GM23338 (cell line): ENCODE measurements at regions not wholly inside any gene's neighbourhood (a gene's known extent, or its start where the extent isn't known, plus 50 kb on each side); places are given as distances from the start of the nearest gene placed in this dataset.

Experiments used
- ATAC-seq: fragments of 200-7000 bp; cut with Tn5 transposase; 3 replicates; pipeline ENCODE4 v1.9.1; 2020
- DNase-seq: peaks from one replicate; pipeline ENCODE4 v3.0.0-alpha.2; 2015; ENCODE audit warnings: low spot score
- H2AFZ ChIP-seq: fragments of 200-600 bp; sonication (generic); 2 replicates; pipeline ENCODE4 v1.8.0; 2016; ENCODE audit warnings: antibody characterized with exemption, mild to moderate bottlenecking, moderate library complexity
- H3F3A ChIP-seq: fragments of 200-600 bp; sonication (generic); replicated peaks from 2 replicates; pipeline ENCODE4 v1.8.0; 2017; ENCODE audit warnings: antibody characterized with exemption, mixed run types, low read depth
- H3K27ac ChIP-seq: fragments of 200-600 bp; sonication (generic); 2 replicates; pipeline ENCODE4 v1.6.1; 2016; ENCODE audit warnings: low read depth
- H3K27me3 ChIP-seq: fragments of 200-600 bp; sonication (generic); 2 replicates; pipeline ENCODE4 v1.8.0; 2016; ENCODE audit warnings: mild to moderate bottlenecking, mixed run types, moderate library complexity; ENCODE audit not compliant: insufficient read depth
- H3K36me3 ChIP-seq: fragments of 200-600 bp; sonication (generic); 2 replicates; pipeline ENCODE4 v1.8.0; 2016; ENCODE audit warnings: mild to moderate bottlenecking; ENCODE audit not compliant: insufficient read depth
- H3K4me1 ChIP-seq: fragments of 200-600 bp; sonication (generic); 2 replicates; pipeline ENCODE4 v1.8.0; 2016; ENCODE audit warnings: mild to moderate bottlenecking, moderate library complexity; ENCODE audit not compliant: insufficient read depth
- H3K4me2 ChIP-seq: fragments of 200-600 bp; sonication (generic); 2 replicates; pipeline ENCODE4 v1.7.1; 2017; ENCODE audit warnings: mixed run types
- H3K4me3 ChIP-seq: fragments of 200-600 bp; sonication (generic); 2 replicates; pipeline ENCODE4 v1.6.1; 2016; ENCODE audit warnings: mixed run types
- H3K79me2 ChIP-seq: fragments of 200-600 bp; sonication (generic); replicated peaks from 2 replicates; pipeline ENCODE4 v1.8.0; 2017; ENCODE audit warnings: mild to moderate bottlenecking; ENCODE audit not compliant: insufficient read depth
- H3K9me2 ChIP-seq: fragments of 200-600 bp; sonication (generic); 2 replicates; pipeline ENCODE4 v1.8.0; 2017; ENCODE audit not compliant: insufficient read depth
- H4K20me1 ChIP-seq: fragments of 200-600 bp; sonication (generic); replicated peaks from 2 replicates; pipeline ENCODE4 v1.8.0; 2017; ENCODE audit warnings: mild to moderate bottlenecking; ENCODE audit not compliant: insufficient read depth
- H3K27ac Mint-ChIP-seq: 2 replicates; pipeline ENCODE4 v1.8.0; 2020; ENCODE audit warnings: inconsistent platforms, mild to moderate bottlenecking, moderate library complexity, mixed read lengths
- H3K27me3 Mint-ChIP-seq: 3 replicates; pipeline ENCODE4 v1.8.0; 2022; ENCODE audit warnings: low read depth, mild to moderate bottlenecking, moderate library complexity, mixed read lengths, inconsistent platforms; ENCODE audit not compliant: insufficient read depth, poor library complexity
- H3K36me3 Mint-ChIP-seq: 3 replicates; pipeline ENCODE4 v1.8.0; 2021; ENCODE audit warnings: low read depth, mild to moderate bottlenecking, inconsistent platforms, moderate library complexity, mixed read lengths
- H3K4me1 Mint-ChIP-seq: 3 replicates; pipeline ENCODE4 v1.8.0; 2020; ENCODE audit warnings: mild to moderate bottlenecking, inconsistent platforms, mixed read lengths
- H3K4me3 Mint-ChIP-seq: 3 replicates; pipeline ENCODE4 v1.8.0; 2021; ENCODE audit warnings: moderate library complexity, mild to moderate bottlenecking, inconsistent platforms, mixed read lengths
- H3K9me3 Mint-ChIP-seq: 3 replicates; pipeline ENCODE4 v1.8.0; 2020; ENCODE audit warnings: moderate library complexity, mild to moderate bottlenecking, inconsistent platforms, mixed read lengths
- CREB1 ChIP-seq: fragments of 250-450 bp; sonication (Bioruptor Pico); IDR thresholded peaks from 2 replicates; pipeline ENCODE4 v1.5.0; 2020; ENCODE audit warnings: low read depth, mild to moderate bottlenecking, moderate library complexity
- EZH2 ChIP-seq: fragments of 200-600 bp; sonication (generic); IDR thresholded peaks from one replicate; pipeline ENCODE4 v1.8.0; 2017; ENCODE audit warnings: antibody characterized with exemption, mild to moderate bottlenecking, low read depth; ENCODE audit not compliant: unreplicated experiment
- EZH2phosphoT487 ChIP-seq: fragments of 200-600 bp; sonication (generic); IDR thresholded peaks from one replicate; pipeline ENCODE4 v1.8.1; 2018; ENCODE audit warnings: antibody characterized with exemption; ENCODE audit not compliant: unreplicated experiment
- JUNB ChIP-seq: IDR thresholded peaks from one replicate; pipeline ENCODE4 v1.6.1; 2016; ENCODE audit warnings: antibody characterized with exemption; ENCODE audit not compliant: unreplicated experiment
- NANOG ChIP-seq: IDR thresholded peaks from 2 replicates; pipeline ENCODE4 v1.6.1; 2016; ENCODE audit warnings: antibody characterized with exemption, borderline replicate concordance
- POLR2AphosphoS5 ChIP-seq: IDR thresholded peaks from 2 replicates; pipeline ENCODE4 v1.6.1; 2016; ENCODE audit warnings: antibody characterized with exemption, low read depth
- STAT1 ChIP-seq: IDR thresholded peaks from one replicate; pipeline ENCODE4 v1.6.1; 2016; ENCODE audit warnings: antibody characterized with exemption; ENCODE audit not compliant: unreplicated experiment
- ZNF114 ChIP-seq: fragments of 250-450 bp; sonication (Bioruptor Pico); IDR thresholded peaks from 2 replicates; pipeline ENCODE4 v1.5.0; 2020; ENCODE audit warnings: mild to moderate bottlenecking, moderate library complexity
- ZNF331 ChIP-seq: fragments of 250-450 bp; sonication (Bioruptor Pico); IDR thresholded peaks from 2 replicates; pipeline ENCODE4 v1.5.0; 2020; ENCODE audit warnings: low read depth, mild to moderate bottlenecking, moderate library complexity
- TF ChIP-seq, protein P1 (sequence below): IDR thresholded peaks from 2 replicates; pipeline ENCODE4 v1.6.1; 2016; ENCODE audit warnings: antibody characterized with exemption
- TF ChIP-seq, protein P2 (sequence below): fragments of 250-450 bp; sonication (Bioruptor Pico); IDR thresholded peaks from 2 replicates; pipeline ENCODE4 v1.5.0; 2020; ENCODE audit warnings: mild to moderate bottlenecking, moderate library complexity
- TF ChIP-seq, protein P3 (sequence below): IDR thresholded peaks from one replicate; pipeline ENCODE4 v1.6.1; 2018; ENCODE audit warnings: antibody characterized with exemption; ENCODE audit not compliant: unreplicated experiment
- TF ChIP-seq, protein P4 (sequence below), 2 experiments: fragments of 200-600 bp in 1 of 2; sonication (generic) in 1 of 2; conservative IDR thresholded peaks; 2 replicates each; pipeline versions ENCODE4 v1.5.1 to v1.6.1; 2016 to 2017; ENCODE audit warnings: antibody characterized with exemption in 2 of 2, low read depth in 2 of 2, mild to moderate bottlenecking in 2 of 2, moderate library complexity in 1 of 2

DNA sequence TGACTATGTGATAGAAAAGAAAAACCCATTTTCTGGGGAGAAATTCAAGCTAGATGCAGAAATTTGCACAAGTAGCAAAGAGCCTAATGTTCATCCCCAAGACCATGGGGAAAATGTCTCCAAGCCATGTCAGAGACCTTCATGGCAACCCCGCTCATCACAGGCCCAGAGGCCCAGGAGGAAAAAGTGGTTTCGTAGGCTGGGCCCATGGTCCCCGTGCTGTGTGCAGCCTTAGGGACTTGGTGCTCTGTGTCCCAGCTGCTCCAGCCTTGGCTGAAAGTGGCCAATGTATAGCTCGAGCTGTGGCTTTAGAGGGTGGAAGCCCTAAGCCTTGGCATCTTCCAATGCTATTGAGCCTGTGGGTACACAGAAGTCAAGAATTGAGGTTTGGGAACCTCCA is 711.2 kb upstream of the ZNF608 start:
- ATAC-seq, result no peak
- no peak for TF ChIP-seq JUNB
- TF ChIP-seq POLR2AphosphoS5, result no peak
- TF ChIP-seq, protein P1, sequence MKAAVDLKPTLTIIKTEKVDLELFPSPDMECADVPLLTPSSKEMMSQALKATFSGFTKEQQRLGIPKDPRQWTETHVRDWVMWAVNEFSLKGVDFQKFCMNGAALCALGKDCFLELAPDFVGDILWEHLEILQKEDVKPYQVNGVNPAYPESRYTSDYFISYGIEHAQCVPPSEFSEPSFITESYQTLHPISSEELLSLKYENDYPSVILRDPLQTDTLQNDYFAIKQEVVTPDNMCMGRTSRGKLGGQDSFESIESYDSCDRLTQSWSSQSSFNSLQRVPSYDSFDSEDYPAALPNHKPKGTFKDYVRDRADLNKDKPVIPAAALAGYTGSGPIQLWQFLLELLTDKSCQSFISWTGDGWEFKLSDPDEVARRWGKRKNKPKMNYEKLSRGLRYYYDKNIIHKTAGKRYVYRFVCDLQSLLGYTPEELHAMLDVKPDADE, result no peak
- no peak for TF ChIP-seq EZH2phosphoT487
- no peak for TF ChIP-seq ZNF114
- TF ChIP-seq, protein P2, sequence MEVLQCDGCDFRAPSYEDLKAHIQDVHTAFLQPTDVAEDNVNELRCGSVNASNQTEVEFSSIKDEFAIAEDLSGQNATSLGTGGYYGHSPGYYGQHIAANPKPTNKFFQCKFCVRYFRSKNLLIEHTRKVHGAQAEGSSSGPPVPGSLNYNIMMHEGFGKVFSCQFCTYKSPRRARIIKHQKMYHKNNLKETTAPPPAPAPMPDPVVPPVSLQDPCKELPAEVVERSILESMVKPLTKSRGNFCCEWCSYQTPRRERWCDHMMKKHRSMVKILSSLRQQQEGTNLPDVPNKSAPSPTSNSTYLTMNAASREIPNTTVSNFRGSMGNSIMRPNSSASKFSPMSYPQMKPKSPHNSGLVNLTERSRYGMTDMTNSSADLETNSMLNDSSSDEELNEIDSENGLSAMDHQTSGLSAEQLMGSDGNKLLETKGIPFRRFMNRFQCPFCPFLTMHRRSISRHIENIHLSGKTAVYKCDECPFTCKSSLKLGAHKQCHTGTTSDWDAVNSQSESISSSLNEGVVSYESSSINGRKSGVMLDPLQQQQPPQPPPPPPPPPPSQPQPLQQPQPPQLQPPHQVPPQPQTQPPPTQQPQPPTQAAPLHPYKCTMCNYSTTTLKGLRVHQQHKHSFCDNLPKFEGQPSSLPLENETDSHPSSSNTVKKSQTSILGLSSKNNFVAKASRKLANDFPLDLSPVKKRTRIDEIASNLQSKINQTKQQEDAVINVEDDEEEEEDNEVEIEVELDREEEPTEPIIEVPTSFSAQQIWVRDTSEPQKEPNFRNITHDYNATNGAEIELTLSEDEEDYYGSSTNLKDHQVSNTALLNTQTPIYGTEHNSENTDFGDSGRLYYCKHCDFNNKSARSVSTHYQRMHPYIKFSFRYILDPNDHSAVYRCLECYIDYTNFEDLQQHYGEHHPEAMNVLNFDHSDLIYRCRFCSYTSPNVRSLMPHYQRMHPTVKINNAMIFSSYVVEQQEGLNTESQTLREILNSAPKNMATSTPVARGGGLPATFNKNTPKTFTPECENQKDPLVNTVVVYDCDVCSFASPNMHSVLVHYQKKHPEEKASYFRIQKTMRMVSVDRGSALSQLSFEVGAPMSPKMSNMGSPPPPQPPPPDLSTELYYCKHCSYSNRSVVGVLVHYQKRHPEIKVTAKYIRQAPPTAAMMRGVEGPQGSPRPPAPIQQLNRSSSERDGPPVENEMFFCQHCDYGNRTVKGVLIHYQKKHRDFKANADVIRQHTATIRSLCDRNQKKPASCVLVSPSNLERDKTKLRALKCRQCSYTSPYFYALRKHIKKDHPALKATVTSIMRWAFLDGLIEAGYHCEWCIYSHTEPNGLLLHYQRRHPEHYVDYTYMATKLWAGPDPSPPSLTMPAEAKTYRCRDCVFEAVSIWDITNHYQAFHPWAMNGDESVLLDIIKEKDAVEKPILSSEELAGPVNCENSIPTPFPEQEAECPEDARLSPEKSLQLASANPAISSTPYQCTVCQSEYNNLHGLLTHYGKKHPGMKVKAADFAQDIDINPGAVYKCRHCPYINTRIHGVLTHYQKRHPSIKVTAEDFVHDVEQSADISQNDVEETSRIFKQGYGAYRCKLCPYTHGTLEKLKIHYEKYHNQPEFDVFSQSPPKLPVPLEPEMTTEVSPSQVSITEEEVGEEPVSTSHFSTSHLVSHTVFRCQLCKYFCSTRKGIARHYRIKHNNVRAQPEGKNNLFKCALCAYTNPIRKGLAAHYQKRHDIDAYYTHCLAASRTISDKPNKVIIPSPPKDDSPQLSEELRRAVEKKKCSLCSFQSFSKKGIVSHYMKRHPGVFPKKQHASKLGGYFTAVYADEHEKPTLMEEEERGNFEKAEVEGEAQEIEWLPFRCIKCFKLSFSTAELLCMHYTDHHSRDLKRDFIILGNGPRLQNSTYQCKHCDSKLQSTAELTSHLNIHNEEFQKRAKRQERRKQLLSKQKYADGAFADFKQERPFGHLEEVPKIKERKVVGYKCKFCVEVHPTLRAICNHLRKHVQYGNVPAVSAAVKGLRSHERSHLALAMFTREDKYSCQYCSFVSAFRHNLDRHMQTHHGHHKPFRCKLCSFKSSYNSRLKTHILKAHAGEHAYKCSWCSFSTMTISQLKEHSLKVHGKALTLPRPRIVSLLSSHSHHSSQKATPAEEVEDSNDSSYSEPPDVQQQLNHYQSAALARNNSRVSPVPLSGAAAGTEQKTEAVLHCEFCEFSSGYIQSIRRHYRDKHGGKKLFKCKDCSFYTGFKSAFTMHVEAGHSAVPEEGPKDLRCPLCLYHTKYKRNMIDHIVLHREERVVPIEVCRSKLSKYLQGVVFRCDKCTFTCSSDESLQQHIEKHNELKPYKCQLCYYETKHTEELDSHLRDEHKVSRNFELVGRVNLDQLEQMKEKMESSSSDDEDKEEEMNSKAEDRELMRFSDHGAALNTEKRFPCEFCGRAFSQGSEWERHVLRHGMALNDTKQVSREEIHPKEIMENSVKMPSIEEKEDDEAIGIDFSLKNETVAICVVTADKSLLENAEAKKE (CRISPR knock-in tag), result no peak
- TF ChIP-seq, protein P3, sequence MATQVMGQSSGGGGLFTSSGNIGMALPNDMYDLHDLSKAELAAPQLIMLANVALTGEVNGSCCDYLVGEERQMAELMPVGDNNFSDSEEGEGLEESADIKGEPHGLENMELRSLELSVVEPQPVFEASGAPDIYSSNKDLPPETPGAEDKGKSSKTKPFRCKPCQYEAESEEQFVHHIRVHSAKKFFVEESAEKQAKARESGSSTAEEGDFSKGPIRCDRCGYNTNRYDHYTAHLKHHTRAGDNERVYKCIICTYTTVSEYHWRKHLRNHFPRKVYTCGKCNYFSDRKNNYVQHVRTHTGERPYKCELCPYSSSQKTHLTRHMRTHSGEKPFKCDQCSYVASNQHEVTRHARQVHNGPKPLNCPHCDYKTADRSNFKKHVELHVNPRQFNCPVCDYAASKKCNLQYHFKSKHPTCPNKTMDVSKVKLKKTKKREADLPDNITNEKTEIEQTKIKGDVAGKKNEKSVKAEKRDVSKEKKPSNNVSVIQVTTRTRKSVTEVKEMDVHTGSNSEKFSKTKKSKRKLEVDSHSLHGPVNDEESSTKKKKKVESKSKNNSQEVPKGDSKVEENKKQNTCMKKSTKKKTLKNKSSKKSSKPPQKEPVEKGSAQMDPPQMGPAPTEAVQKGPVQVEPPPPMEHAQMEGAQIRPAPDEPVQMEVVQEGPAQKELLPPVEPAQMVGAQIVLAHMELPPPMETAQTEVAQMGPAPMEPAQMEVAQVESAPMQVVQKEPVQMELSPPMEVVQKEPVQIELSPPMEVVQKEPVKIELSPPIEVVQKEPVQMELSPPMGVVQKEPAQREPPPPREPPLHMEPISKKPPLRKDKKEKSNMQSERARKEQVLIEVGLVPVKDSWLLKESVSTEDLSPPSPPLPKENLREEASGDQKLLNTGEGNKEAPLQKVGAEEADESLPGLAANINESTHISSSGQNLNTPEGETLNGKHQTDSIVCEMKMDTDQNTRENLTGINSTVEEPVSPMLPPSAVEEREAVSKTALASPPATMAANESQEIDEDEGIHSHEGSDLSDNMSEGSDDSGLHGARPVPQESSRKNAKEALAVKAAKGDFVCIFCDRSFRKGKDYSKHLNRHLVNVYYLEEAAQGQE, result no peak
- no peak for TF ChIP-seq STAT1
- TF ChIP-seq, protein P4, sequence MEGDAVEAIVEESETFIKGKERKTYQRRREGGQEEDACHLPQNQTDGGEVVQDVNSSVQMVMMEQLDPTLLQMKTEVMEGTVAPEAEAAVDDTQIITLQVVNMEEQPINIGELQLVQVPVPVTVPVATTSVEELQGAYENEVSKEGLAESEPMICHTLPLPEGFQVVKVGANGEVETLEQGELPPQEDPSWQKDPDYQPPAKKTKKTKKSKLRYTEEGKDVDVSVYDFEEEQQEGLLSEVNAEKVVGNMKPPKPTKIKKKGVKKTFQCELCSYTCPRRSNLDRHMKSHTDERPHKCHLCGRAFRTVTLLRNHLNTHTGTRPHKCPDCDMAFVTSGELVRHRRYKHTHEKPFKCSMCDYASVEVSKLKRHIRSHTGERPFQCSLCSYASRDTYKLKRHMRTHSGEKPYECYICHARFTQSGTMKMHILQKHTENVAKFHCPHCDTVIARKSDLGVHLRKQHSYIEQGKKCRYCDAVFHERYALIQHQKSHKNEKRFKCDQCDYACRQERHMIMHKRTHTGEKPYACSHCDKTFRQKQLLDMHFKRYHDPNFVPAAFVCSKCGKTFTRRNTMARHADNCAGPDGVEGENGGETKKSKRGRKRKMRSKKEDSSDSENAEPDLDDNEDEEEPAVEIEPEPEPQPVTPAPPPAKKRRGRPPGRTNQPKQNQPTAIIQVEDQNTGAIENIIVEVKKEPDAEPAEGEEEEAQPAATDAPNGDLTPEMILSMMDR (conservative IDR thresholded peaks at IDR 0.05; ENCODE audit: low read depth in 2 of 2), result no peak
- TF ChIP-seq CREB1 (CRISPR knock-in tag), result no peak
- TF ChIP-seq EZH2, result no peak
- TF ChIP-seq ZNF331, result no peak
- TF ChIP-seq NANOG, result no peak
- Histone ChIP-seq H3K36me3 (no peaks in the 10 kb centered on the region), H3K79me2 (no peaks in the 10 kb centered on the region), H2AFZ (no peak overlapping the region), H3K27me3 (no peaks in the 10 kb centered on the region), H3K4me2 (no peak overlapping the region), H3F3A (no peaks in the 10 kb centered on the region), H4K20me1 (no peaks in the 10 kb centered on the region), H3K4me1 (no peaks in the 10 kb centered on the region), H3K27ac (no peak overlapping the region), H3K9me2 (0 out of 2 replicates have a peak, but pooled peaks cover 3% of the 10 kb centered on the region), H3K4me3 (no peak overlapping the region)
- Mint-ChIP-seq H3K27ac (no peak overlapping the region), H3K36me3 (peaks cover 24% of the 10 kb centered on the region), H3K9me3 (peaks cover 29% of the 10 kb centered on the region), H3K4me3 (no peak overlapping the region), H3K4me1 (no peaks in the 10 kb centered on the region), H3K27me3 (peaks cover 2% of the 10 kb centered on the region)
- DNase-seq, result no peak
